Astrocyte of the spinal cord (primary cell): ENCODE measurements at regions not wholly inside any gene's neighbourhood (a gene's known extent, or its start where the extent isn't known, plus 50 kb on each side); places are given as distances from the start of the nearest gene placed in this dataset.

Experiments
- DNase-seq: peaks from one replicate; pipeline ENCODE4 v3.0.0; 2011; ENCODE audit warnings: low read depth, low spot score
- H3K4me3 ChIP-seq: 2 replicates; pipeline ENCODE4 v1.5.1; 2011; ENCODE audit warnings: low read depth, mild to moderate bottlenecking, low read length, moderate library complexity
- CTCF ChIP-seq: IDR thresholded peaks from 2 replicates; pipeline ENCODE4 v1.5.1; 2012; ENCODE audit warnings: low read depth, mild to moderate bottlenecking, low read length, inconsistent platforms
- in situ Hi-C: cut with HindIII; loops from 2 replicates; pipeline ENCODE4 v1.10.0; 2017; ENCODE audit warnings: low sequenced_read_pairs

GRCh38 chr14:44438221-44438620 is 68.9 kb downstream of the FSCB start:
- TF ChIP-seq CTCF = no peak

GRCh38 chr14:44436458-44436857 is 70.6 kb downstream of the FSCB start:
- TF ChIP-seq CTCF = no peak
- DNase-seq = no peak
- in situ Hi-C loops = no loop called here
- no peak overlapping the region for H3K4me3 ChIP-seq

More at GRCh38 chr14:44438221-44438620, 68.9 kb downstream of the FSCB start:
- H3K4me3 ChIP-seq = no peak overlapping the region
- no peak for DNase-seq
- in situ Hi-C loops = no loop called here

GRCh38 chr14:44428231-44428945 is 78.7 kb downstream of the FSCB start:
- in situ Hi-C loops = no loop called here
- TF ChIP-seq CTCF = no peak

GRCh38 chr14:44422699-44423098 is 84.4 kb downstream of the FSCB start:
- no peak for TF ChIP-seq CTCF
- no peak overlapping the region for H3K4me3 ChIP-seq
- DNase-seq = no peak
- in situ Hi-C loops = no loop called here

More at GRCh38 chr14:44428231-44428945, 78.7 kb downstream of the FSCB start:
- DNase-seq = no peak
- no peak overlapping the region for H3K4me3 ChIP-seq

- DNase-seq = no peak
- in situ Hi-C loops = no loop called here
- TF ChIP-seq CTCF = no peak
- no peak overlapping the region for H3K4me3 ChIP-seq
Measured at GRCh38 chr14:44420226-44420625, 86.9 kb downstream of the FSCB start.

- TF ChIP-seq CTCF = no peak
- no peak overlapping the region for H3K4me3 ChIP-seq
- DNase-seq = no peak
- in situ Hi-C loops = no loop called here
Measured at GRCh38 chr14:44418856-44419255, 88.2 kb downstream of the FSCB start.

GRCh38 chr14:44417809-44418208 is 89.3 kb downstream of the FSCB start:
- no peak for DNase-seq
- no peak for TF ChIP-seq CTCF
- in situ Hi-C loops = no loop called here
- H3K4me3 ChIP-seq = no peak overlapping the region
